ENCODE measurements at regions not wholly inside any gene's neighbourhood (a gene's known extent, or its start where the extent isn't known, plus 50 kb on each side); places are given as distances from the start of the nearest gene placed in this dataset.

- POLR2A ChIA-PET = no interaction called here
- H3K4me1 ChIP-seq (ENCODE audit: control insufficient read depth in 1 of 2, insufficient read depth in 2 of 2, low read length in 2 of 2) = no peaks in the 10 kb centered on the region
- intact Hi-C loops (cut with micrococcal nuclease) = no loop called here
- H3K36me3 ChIP-seq (ENCODE audit: control insufficient read depth in 1 of 2, insufficient read depth in 2 of 2, low read length in 2 of 2) = no peaks in the 10 kb centered on the region
- no peak overlapping the region for H3K9ac ChIP-seq (ENCODE audit: low read length)
- ATAC-seq = no peak
- no peaks in the 10 kb centered on the region for H3K27me3 ChIP-seq (ENCODE audit: insufficient read depth, low read length)
- no peaks in the 10 kb centered on the region for H4K20me1 ChIP-seq (ENCODE audit: insufficient read depth)
- CTCF ChIA-PET = no interaction called here
- no peak overlapping the region for H2AFZ ChIP-seq (ENCODE audit: low read depth, low read length, poor library complexity, severe bottlenecking)
- H3K9me2 ChIP-seq (ENCODE audit: insufficient read depth) = no peaks in the 10 kb centered on the region
- H3K27ac ChIP-seq (ENCODE audit: low read depth, low read length) = no peak overlapping the region
- no peak for DNase-seq (ENCODE audit: low read depth, low spot score)
- H3K4me3 ChIP-seq (replicated peaks in 1 of 2; ENCODE audit: low read depth in 1 of 2, low read length in 2 of 2) = no peak overlapping the region
- RAD21 ChIA-PET (ENCODE audit: low non-redundant PET in 1 of 2, low total read pairs in 2 of 2, uncharacterized antibody in 2 of 2, unreplicated experiment in 2 of 2) = interaction anchor here in 1 of 2 experiments (0.6 kb wide), 1 partner anchor 9 kb away, joined by 3 read pairs; no protein-coding TSS in a partner anchor
- H3K4me2 ChIP-seq (ENCODE audit: low read length) = no peak overlapping the region
- H3K79me2 ChIP-seq (ENCODE audit: insufficient read depth, low read length) = no peaks in the 10 kb centered on the region
- no TSS peak for BruUV-seq (replicated peaks)
- no peak for TF ChIP-seq REST (IDR thresholded peaks at IDR 0.05; ENCODE audit: low read depth)
- no peak for TF ChIP-seq ZNF274 (IDR thresholded peaks at IDR 0.05; ENCODE audit: low read depth, low read length)
- no peak for TF ChIP-seq TCF7L2 (IDR thresholded peaks at IDR 0.05; ENCODE audit: borderline replicate concordance, extremely low read depth, insufficient read depth, insufficient read length)
- TF ChIP-seq MAX (IDR thresholded peaks at IDR 0.05) = no peak
- no peak for TF ChIP-seq POLR2AphosphoS5 (IDR thresholded peaks at IDR 0.05; ENCODE audit: low read depth, low read length)
- TF ChIP-seq JUND (IDR thresholded peaks at IDR 0.05) = no peak
- no peak for TF ChIP-seq ELF1 (IDR thresholded peaks at IDR 0.05; ENCODE audit: borderline replicate concordance, low read depth)
- no peak for TF ChIP-seq RAD21 (IDR thresholded peaks at IDR 0.05; ENCODE audit: low read depth)
- no peak for TF ChIP-seq POLR2A (IDR thresholded peaks at IDR 0.05; ENCODE audit: borderline replicate concordance, extremely low read depth, insufficient read depth, insufficient read length)
- TF ChIP-seq EZH2phosphoT487 (IDR thresholded peaks at IDR 0.05; ENCODE audit: borderline replicate concordance) = no peak
- TF ChIP-seq CTCF (IDR thresholded peaks at IDR 0.05 in 2 of 3, conservative IDR thresholded peaks at IDR 0.05 in 1 of 3; ENCODE audit: borderline replicate concordance in 1 of 3, insufficient read depth in 1 of 3, low read depth in 2 of 3, low read length in 2 of 3) = no peak
- TF ChIP-seq SIN3A (IDR thresholded peaks at IDR 0.05; ENCODE audit: low read depth) = no peak
- no peaks in the 10 kb centered on the region for H3K9me3 ChIP-seq (ENCODE audit: control insufficient read depth in 1 of 2, insufficient read depth in 1 of 2, low read depth in 1 of 2, low read length in 2 of 2)
Observed at GRCh38 chr2:62315476-62315875, 119.6 kb downstream of the B3GNT2 start.

Measured in HCT116 (cell line).